ENCODE measurements at regions not wholly inside any gene's neighbourhood (a gene's known extent, or its start where the extent isn't known, plus 50 kb on each side); places are given as distances from the start of the nearest gene placed in this dataset.

DNA sequence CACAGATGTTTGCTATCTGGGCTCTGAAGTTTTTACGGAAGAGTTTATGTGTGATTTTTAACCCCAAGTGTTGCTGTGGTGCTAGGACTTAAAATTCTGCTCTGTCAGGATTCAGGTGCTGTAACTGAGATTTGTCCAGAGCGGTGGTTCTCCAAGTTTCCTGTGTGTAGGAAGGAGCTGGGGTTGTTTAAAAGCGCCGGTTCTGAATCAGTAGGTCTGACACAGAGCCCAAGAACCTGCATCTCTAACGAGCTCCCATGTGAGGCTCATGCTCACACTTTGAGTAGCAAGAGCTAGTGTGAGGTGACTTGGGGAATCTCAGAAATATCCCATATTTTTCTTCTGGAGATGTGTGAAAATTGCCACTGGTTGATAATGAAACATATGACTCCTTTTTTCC, 325.5 kb downstream of the SATB1 start:
- no peak for TF ChIP-seq POLR2A (IDR thresholded peaks at IDR 0.05)
- TF ChIP-seq, protein P1, sequence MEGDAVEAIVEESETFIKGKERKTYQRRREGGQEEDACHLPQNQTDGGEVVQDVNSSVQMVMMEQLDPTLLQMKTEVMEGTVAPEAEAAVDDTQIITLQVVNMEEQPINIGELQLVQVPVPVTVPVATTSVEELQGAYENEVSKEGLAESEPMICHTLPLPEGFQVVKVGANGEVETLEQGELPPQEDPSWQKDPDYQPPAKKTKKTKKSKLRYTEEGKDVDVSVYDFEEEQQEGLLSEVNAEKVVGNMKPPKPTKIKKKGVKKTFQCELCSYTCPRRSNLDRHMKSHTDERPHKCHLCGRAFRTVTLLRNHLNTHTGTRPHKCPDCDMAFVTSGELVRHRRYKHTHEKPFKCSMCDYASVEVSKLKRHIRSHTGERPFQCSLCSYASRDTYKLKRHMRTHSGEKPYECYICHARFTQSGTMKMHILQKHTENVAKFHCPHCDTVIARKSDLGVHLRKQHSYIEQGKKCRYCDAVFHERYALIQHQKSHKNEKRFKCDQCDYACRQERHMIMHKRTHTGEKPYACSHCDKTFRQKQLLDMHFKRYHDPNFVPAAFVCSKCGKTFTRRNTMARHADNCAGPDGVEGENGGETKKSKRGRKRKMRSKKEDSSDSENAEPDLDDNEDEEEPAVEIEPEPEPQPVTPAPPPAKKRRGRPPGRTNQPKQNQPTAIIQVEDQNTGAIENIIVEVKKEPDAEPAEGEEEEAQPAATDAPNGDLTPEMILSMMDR (IDR thresholded peaks at IDR 0.05) = no peak
- no peak for TF ChIP-seq POLR2AphosphoS5 (IDR thresholded peaks at IDR 0.05)
